ENCODE measurements at regions not wholly inside any gene's neighbourhood (a gene's known extent, or its start where the extent isn't known, plus 50 kb on each side); places are given as distances from the start of the nearest gene placed in this dataset.

DNA sequence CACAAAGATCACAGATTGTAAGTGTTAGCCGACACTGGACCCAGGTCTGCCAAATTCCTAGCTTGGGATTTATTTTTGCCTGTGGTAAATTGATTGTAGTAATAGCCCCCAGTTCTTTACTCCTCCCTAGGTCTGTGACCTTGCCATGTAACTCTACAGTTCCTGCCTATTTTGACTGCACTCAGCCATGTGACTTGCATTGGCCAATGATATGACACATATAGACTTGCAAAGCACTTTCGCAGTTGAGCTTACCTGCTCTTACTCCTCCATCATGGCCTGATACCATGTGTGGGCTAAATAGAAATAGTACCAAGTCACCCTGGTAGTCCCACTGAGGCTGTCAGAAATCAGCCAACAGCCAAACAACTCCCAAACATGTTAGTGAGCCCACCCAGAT is 240.3 kb downstream of the DUSP6 start:
- TF ChIP-seq CTCF (conservative IDR thresholded peaks at IDR 0.05; ENCODE audit: control insufficient read depth, insufficient read depth, low read depth, low read length) = no peak
- no peak overlapping the region for H3K4me3 ChIP-seq (ENCODE audit: control insufficient read depth, low read depth, low read length)
- DNase-seq (ENCODE audit: low read depth) = no peak

GRCh38 chr12:89108265-89108664 is 244.0 kb downstream of the DUSP6 start:
- no peak for DNase-seq (ENCODE audit: low read depth)
- H3K4me3 ChIP-seq (ENCODE audit: control insufficient read depth, low read depth, low read length) = no peak overlapping the region
- TF ChIP-seq CTCF (conservative IDR thresholded peaks at IDR 0.05; ENCODE audit: control insufficient read depth, insufficient read depth, low read depth, low read length) = no peak

- H3K4me3 ChIP-seq (ENCODE audit: control insufficient read depth, low read depth, low read length) = no peak overlapping the region
- no peak for TF ChIP-seq CTCF (conservative IDR thresholded peaks at IDR 0.05; ENCODE audit: control insufficient read depth, insufficient read depth, low read depth, low read length)
- no peak for DNase-seq (ENCODE audit: low read depth)
These were observed 245.4 kb downstream of the DUSP6 start for GRCh38 chr12:89106950-89107349.

DNA sequence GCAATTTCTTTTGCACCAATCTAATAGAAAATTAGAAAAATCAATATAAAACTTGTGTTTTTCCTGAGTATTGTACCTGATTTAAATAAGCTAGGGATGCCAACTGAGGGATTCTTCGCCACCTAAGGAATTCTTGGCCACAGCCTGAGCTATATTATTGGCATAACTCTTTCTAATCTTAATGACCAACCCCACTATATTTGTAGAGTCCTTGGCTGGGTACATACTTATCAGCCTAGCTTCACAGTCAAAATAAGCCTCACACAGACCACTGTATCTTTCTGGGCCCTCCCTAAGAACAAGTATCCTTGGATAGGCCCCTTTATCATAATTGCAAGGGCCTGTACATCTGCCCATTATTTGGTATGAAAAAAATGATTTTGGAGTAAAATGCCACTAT is 247.1 kb downstream of the DUSP6 start:
- no peak for DNase-seq (ENCODE audit: low read depth)
- TF ChIP-seq CTCF (conservative IDR thresholded peaks at IDR 0.05; ENCODE audit: control insufficient read depth, insufficient read depth, low read depth, low read length) = no peak
- no peak overlapping the region for H3K4me3 ChIP-seq (ENCODE audit: control insufficient read depth, low read depth, low read length)

DNA sequence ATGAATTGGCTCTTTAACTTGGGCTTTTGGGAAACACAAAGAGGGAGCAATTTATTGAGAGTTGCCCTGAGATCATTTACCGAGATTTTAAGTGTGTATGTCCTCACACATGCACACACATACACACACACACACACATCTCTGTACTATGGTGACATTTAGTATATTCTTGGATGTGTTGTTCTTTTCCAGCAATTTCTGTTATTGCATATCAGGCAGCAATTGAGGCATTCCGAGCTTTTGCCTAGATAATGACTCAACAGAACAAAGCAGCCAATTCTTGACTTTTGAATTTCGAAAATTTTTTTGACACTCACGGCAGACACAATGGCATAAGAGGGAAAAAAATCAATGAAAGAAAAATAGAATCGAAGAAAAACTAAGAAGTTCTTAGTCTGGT is 248.5 kb downstream of the DUSP6 start:
- peak; percentile 33 for DNase-seq (ENCODE audit: low read depth)
- no peak for TF ChIP-seq CTCF (conservative IDR thresholded peaks at IDR 0.05; ENCODE audit: control insufficient read depth, insufficient read depth, low read depth, low read length)
- no peak overlapping the region for H3K4me3 ChIP-seq (ENCODE audit: control insufficient read depth, low read depth, low read length)

- no peak for DNase-seq (ENCODE audit: low read depth)
- no peak overlapping the region for H3K4me3 ChIP-seq (ENCODE audit: control insufficient read depth, low read depth, low read length)
- TF ChIP-seq CTCF (conservative IDR thresholded peaks at IDR 0.05; ENCODE audit: control insufficient read depth, insufficient read depth, low read depth, low read length) = no peak
These were observed 250.9 kb downstream of the DUSP6 start for GRCh38 chr12:89101440-89101839.

DNA sequence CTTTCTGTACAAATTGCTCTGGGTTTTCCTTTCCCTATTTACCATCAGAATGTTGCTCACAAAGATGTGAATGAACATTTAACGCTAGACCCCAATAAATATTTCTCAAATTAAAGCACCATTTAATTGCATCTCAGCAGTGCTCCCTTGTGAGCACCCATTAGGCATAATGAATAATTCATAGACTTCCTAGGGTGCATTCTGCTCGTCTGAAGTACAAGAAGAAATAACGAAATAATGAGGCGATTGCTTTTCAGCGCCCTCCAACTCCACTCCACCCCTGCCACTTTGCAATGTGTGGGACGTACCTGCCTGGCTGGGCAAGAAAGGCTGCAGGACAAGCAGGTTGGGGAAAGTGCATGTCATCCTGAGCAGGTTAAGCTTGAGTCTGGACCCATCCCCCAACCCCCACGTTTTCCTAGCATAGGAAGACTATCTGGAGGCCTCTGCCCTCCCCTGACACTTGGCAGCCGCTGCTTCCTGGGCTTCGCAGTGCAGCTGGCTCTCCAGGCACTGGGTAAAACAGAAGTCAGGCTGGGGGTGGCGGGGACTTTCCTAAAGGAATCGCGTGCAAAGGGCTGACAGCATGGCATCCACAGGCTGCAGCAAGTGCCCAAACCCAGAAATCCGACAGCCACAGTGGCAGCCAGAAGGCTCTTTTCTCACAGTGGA is 253.7 kb downstream of the DUSP6 start:
- DNase-seq (ENCODE audit: low read depth) = no peak
- no peak for TF ChIP-seq CTCF (conservative IDR thresholded peaks at IDR 0.05; ENCODE audit: control insufficient read depth, insufficient read depth, low read depth, low read length)

More for the DNA sequence above, 253.7 kb downstream of the DUSP6 start:
- no peak overlapping the region for H3K4me3 ChIP-seq (ENCODE audit: control insufficient read depth, low read depth, low read length)

Measured in fibroblast of mammary gland (primary cell).